GM18870 (cell line): ENCODE measurements at regions not wholly inside any gene's neighbourhood (a gene's known extent, or its start where the extent isn't known, plus 50 kb on each side); places are given as distances from the start of the nearest gene placed in this dataset.
"Not testable (repeated sequence)": the region's sequence is repeated elsewhere in the genome, so short reads cannot be mapped to it uniquely, and the experiment has no call there.

Experiments used
- ATAC-seq: cut with Tn5 transposase; IDR thresholded peaks from one replicate; pipeline ENCODE4 v1.9.1; 2021; ENCODE audit warnings: moderate library complexity; ENCODE audit not compliant: unreplicated experiment

- ATAC-seq = no peak
Observed at GRCh38 chr6:6412221-6412620, 91.8 kb upstream of the F13A1 start.

- ATAC-seq = no peak
Observed at GRCh38 chr6:6412700-6413099, 92.2 kb upstream of the F13A1 start.

GRCh38 chr6:6414931-6415330 is 94.5 kb upstream of the F13A1 start:
- ATAC-seq = no peak

- ATAC-seq = no peak
Observed at GRCh38 chr6:6417475-6417874, 97.0 kb upstream of the F13A1 start.

GRCh38 chr6:6418421-6418820 is 98.0 kb upstream of the F13A1 start:
- ATAC-seq = no peak

GRCh38 chr6:6420107-6420506 is 99.6 kb upstream of the F13A1 start:
- no peak for ATAC-seq

- ATAC-seq = no peak
Observed at GRCh38 chr6:6434151-6434550, 113.7 kb upstream of the F13A1 start.

GRCh38 chr6:6434723-6435122 is 114.3 kb upstream of the F13A1 start:
- ATAC-seq = no peak

- no peak for ATAC-seq
Observed at GRCh38 chr6:6436366-6436765, 115.9 kb upstream of the F13A1 start.

- ATAC-seq = no peak
Observed at GRCh38 chr6:6436946-6437345, 116.5 kb upstream of the F13A1 start.

- ATAC-seq = no peak
Observed at GRCh38 chr6:6438286-6438685, 117.8 kb upstream of the F13A1 start.

- ATAC-seq = no peak
Observed at GRCh38 chr6:6439778-6440177, 119.3 kb upstream of the F13A1 start.

GRCh38 chr6:6452002-6452401 is 131.5 kb upstream of the F13A1 start:
- ATAC-seq = no peak

GRCh38 chr6:6453186-6453585 is 132.7 kb upstream of the F13A1 start:
- ATAC-seq = no peak

- ATAC-seq = no peak
Observed at GRCh38 chr6:6455272-6455671, 133.2 kb upstream of the LY86 start.

GRCh38 chr6:6458172-6458571 is 130.3 kb upstream of the LY86 start:
- ATAC-seq = no peak

GRCh38 chr6:6459963-6460362 is 128.6 kb upstream of the LY86 start:
- not testable (repeated sequence) for ATAC-seq

- no peak for ATAC-seq
Observed at GRCh38 chr6:6460416-6460815, 128.1 kb upstream of the LY86 start.

GRCh38 chr6:6461138-6461537 is 127.4 kb upstream of the LY86 start:
- no peak for ATAC-seq

GRCh38 chr6:6466967-6467761 is 121.4 kb upstream of the LY86 start:
- no peak for ATAC-seq

GRCh38 chr6:6469074-6469473 is 119.4 kb upstream of the LY86 start:
- ATAC-seq = no peak

- no peak for ATAC-seq
Observed at GRCh38 chr6:6470123-6470522, 118.4 kb upstream of the LY86 start.

GRCh38 chr6:6471276-6471675 is 117.2 kb upstream of the LY86 start:
- no peak for ATAC-seq
